ENCODE measurements at regions not wholly inside any gene's neighbourhood (a gene's known extent, or its start where the extent isn't known, plus 50 kb on each side); places are given as distances from the start of the nearest gene placed in this dataset.
A peak's percentile ranks its signal among the peaks of the same experiment; 100 is the strongest.
"Not testable (repeated sequence)": the region's sequence is repeated elsewhere in the genome, so short reads cannot be mapped to it uniquely, and the experiment has no call there.

- no peak for DNase-seq
Measured at GRCh38 chr7:88610942-88611341, 148.6 kb upstream of the ZNF804B start.

DNA sequence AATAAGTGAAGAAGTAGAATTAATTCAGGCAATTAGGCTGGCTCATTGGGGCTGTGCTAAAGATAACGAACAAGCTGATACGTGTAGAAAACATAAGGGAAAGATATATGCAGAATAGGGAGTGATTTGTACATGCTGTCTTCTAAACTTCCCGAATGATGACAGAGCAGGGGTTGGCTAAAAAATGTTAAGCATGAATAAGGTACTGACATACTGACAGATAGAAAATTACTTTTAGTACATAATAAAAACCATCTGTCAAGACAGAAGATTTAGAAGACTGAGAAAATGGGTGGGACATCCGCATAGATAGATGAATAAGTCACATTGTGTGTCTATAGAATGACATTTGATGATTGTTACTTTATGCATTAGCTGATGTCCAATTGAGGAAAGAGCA, 158.8 kb upstream of the ZNF804B start:
- DNase-seq: no peak

DNA sequence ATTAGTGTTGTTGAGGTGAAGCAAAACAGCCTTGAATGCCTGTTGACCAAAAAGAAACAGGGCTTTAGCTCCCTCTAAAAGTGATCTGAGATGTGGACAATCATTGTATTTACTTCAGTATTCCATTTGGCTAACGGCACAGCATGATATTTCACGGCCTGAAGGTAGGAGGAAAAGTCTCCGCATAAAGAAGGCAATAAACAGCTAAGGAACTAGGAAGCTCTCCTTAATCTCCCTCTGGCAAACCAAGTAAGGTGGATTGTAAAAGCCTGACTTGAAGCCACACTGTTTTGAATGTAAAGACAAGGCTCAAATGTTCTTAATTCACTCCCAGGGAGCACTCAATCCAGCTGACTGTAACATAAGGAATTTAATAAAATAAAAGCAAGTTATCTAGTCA, 160.0 kb upstream of the ZNF804B start:
- no peak for DNase-seq

- DNase-seq: no peak
Measured at GRCh38 chr7:88597941-88598425, 161.5 kb upstream of the ZNF804B start.

DNA sequence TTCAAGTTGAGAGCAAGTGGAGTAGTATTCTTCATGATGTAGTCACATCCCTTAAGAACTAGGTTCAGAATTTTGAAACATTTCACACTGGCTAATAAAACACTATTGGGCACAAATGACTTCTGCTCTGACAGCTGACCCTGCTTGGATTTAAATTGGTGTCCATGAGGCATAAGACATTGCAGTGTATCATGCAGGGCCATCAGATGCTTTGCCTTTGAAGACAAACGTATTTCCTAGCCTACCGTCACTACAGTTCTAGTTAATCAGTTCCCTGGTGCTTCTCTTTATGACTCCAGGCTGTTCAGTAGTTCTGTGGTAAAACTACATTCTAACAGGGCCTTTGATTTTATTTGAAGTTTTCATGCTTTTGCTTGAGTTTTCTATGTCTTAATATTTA, 168.5 kb upstream of the ZNF804B start:
- DNase-seq: no peak

- no peak for DNase-seq
Measured at GRCh38 chr7:88589927-88590326, 169.6 kb upstream of the ZNF804B start.

- DNase-seq: no peak
Measured at GRCh38 chr7:88586890-88587289, 172.6 kb upstream of the ZNF804B start.

DNA sequence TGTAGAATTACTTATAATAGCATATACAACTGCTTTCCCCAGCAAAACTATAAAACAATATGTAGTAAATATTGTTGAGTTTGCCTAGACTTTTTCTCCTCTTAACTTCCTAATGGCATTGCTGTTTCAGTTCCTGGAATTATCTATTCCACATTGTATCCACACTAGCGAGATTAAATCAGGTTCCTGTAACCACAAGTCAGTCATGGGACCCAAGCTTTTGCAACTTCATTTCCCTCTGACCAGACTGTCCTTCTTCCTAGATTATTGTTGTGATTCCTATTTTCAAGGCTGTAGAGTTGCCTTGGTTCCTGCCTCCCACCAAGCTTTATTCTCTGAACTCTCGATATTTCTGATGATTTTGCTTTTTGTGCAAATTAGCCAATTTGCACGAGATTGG, 173.3 kb upstream of the ZNF804B start:
- no peak for DNase-seq

- DNase-seq: no peak
Measured at GRCh38 chr7:88576720-88577119, 182.8 kb upstream of the ZNF804B start.

GRCh38 chr7:88566162-88566729, 193.3 kb upstream of the ZNF804B start:
- no peak for DNase-seq

- DNase-seq: no peak
Measured at GRCh38 chr7:88565401-88565800, 194.1 kb upstream of the ZNF804B start.

DNA sequence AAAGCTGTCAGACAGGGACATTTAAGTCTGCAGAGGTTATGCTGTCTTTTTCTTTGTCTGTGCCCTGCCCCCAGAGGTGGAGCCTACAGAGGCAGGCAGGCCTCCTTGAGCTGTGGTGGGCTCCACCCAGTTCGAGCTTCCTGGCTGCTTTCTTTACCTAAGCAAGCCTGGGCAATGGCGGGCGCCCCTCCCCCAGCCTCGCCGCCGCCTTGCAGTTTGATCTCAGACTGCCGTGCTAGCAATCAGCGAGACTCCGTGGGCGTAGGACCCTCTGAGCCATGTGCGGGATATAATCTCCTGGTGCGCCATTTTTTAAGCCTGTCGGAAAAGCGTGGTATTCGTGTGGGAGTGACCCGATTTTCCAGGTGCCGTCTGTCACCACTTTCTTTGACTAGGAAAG, 203.1 kb upstream of the ZNF804B start:
- DNase-seq: not testable (repeated sequence)

DNA sequence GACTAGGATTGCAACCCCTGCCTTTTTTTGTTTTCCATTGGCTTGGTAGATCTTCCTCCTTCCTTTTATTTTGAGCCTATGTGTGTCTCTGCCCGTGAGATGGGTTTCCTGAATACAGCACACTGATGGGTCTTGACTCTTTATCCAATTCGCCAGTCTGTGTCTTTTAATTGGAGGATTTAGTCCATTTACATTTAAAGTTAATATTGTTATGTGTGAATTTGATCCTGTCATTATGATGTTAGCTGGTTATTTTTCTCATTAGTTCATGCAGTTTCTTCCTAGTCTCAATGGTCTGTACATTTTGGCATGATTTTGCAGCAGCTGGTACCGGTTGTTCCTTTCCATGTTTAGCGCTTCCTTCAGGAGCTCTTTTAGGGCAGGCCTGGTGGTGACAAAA, 204.7 kb upstream of the ZNF804B start:
- not testable (repeated sequence) for DNase-seq

- no peak for DNase-seq
Measured at GRCh38 chr7:88548399-88548798, 211.1 kb upstream of the ZNF804B start.

- peak; percentile 2 for DNase-seq
Measured at GRCh38 chr7:88546808-88547207, 212.7 kb upstream of the ZNF804B start.

- no peak for DNase-seq
Measured at GRCh38 chr7:88545663-88546062, 213.8 kb upstream of the ZNF804B start.

DNA sequence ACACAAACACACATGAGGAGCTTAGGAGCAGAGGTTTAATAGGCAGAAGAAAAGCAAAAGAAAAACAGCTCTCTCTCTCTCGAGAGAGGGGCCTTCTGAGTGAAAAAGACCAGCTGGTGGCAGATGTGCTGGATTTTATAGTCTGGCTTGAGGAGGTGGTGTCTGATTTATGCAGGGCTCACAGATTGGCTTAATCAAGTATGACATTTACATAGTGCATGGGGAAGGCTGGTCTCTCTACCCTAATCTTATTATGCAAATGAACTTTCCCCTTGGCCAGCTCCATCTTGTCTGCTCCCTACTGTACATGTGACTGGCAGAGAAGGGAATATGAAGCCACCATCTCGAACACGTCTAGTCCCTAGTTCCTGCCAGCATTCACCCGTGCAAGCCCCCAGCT, 219.5 kb upstream of the ZNF804B start:
- DNase-seq: no peak

DNA sequence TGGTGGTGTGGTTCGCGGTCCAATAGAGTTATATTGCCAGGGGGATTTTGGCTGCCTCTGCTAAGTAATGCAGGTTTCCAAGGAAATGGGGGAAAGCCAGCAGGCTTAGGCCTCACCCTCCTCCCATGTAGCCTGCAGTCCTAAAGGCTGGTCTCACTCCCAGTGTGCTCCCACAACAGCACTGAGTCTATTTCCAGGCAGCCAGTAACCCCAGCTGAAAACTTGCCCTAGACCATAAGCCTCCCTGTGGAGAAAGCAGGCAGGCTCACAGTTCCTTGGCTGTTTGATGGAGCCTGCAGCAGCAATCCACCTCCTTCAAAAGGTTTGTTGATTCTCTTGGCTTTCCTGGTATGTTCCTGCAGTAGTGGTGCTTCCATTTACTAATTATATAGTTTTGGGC, 220.0 kb upstream of the ZNF804B start:
- DNase-seq: no peak

DNA sequence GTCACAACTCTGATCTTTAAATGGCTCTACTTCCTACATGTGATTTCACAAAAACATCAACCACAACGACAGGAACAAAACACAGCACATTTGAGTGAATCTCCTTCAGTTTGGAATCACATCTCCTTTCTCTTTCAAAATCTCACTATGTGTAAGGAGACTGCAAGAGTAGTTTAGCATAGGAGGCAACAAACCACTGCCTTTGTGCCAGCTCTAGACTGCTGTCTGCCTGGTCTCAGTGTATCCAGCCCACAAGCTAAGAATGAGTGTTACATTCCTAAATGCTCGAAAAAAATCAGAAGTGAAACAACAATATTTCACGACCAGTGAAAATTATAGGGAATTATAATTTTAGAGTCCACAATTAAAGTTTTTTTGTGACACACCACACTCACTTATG, 217.0 kb upstream of the STEAP4 start:
- no peak for DNase-seq

- DNase-seq: no peak
Measured at GRCh38 chr7:88522771-88523293, 216.1 kb upstream of the STEAP4 start.

- no peak for DNase-seq
Measured at GRCh38 chr7:88516429-88516828, 209.7 kb upstream of the STEAP4 start.

DNA sequence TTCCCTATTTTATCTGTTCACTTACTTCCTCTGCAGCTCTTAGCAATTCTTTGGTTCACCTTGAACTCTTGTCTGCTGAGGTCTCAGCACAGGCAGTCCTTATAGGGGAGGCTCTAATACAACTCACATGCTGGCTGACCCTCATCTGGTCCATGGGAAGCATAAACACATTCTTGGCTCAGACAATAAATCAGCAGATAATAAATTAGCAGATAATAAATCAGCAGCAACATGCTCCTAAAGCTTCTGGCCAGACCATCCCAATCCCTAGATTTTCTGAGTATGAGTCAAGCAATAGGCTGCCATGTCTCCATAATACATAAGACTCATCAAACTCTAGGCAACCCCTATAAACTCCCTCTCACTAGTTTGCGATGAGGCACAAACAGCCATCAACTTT, 208.6 kb upstream of the STEAP4 start:
- no peak for DNase-seq

- no peak for DNase-seq
Measured at GRCh38 chr7:88509341-88509740, 202.6 kb upstream of the STEAP4 start.

- DNase-seq: no peak
Measured at GRCh38 chr7:88500131-88500530, 193.4 kb upstream of the STEAP4 start.
